ENCODE measurements at regions not wholly inside any gene's neighbourhood (a gene's known extent, or its start where the extent isn't known, plus 50 kb on each side); places are given as distances from the start of the nearest gene placed in this dataset.
"Not testable (repeated sequence)": the region's sequence is repeated elsewhere in the genome, so short reads cannot be mapped to it uniquely, and the experiment has no call there.

DNA sequence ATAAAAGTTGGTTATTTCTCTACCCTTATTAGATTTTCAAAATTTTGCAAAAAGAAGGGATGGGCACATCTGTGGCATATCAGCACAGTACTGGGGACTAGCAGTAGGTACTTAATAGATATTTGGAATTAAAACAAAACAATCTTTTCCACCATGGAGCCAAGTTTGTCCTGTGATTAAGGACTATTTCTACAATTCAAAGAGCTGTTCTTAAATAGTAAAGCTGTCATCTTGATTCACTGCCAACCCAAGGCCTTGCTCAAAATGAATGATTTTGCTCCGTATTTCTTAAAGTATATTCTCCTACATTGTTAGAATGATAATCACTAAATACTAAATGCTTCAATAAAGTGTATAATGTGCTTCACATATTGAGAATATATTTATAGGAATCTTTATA, 169.9 kb downstream of the S1PR1 start:
- no peak overlapping the region for H3K4me3 ChIP-seq (ENCODE audit: control insufficient read depth, low read depth, low read length)
- no peak for DNase-seq (ENCODE audit: low read depth)
- TF ChIP-seq, protein P1, sequence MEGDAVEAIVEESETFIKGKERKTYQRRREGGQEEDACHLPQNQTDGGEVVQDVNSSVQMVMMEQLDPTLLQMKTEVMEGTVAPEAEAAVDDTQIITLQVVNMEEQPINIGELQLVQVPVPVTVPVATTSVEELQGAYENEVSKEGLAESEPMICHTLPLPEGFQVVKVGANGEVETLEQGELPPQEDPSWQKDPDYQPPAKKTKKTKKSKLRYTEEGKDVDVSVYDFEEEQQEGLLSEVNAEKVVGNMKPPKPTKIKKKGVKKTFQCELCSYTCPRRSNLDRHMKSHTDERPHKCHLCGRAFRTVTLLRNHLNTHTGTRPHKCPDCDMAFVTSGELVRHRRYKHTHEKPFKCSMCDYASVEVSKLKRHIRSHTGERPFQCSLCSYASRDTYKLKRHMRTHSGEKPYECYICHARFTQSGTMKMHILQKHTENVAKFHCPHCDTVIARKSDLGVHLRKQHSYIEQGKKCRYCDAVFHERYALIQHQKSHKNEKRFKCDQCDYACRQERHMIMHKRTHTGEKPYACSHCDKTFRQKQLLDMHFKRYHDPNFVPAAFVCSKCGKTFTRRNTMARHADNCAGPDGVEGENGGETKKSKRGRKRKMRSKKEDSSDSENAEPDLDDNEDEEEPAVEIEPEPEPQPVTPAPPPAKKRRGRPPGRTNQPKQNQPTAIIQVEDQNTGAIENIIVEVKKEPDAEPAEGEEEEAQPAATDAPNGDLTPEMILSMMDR (IDR thresholded peaks at IDR 0.05; ENCODE audit: control insufficient read depth, insufficient read depth, low read depth, low read length, missing control alignments): no peak

DNA sequence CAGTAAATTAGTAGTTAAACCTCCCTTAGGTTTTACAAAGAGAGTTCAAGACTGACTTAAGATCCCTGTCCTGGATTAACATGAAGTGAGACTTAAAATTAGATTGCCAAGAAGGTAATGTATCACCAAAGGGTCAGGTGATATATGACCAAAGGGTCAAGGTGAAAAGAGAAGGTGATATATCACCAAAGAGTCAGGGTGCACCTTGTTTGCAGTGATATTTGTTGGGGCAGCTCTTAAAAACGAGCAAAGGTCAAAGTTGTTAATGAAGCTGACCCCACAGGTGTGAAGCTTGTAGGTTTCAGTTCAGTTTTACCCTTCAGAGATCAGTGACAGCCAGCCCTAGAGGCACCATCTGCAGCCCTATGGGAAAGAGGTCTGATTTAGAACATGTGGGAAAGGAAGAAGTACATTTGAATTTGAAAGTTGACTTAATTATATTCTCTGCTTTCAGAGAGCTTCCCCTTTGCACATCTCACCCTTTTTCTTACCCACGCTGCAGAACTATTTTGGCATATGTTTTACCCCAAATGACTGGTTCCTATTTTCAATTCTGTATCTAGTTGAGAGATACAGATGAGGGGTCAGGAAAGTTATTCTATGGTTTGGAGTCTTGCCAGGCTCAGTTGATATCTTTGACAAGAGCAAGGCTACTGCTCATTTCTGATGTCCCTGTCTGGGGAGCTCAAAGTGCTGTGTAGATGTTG, 170.8 kb downstream of the S1PR1 start:
- DNase-seq (ENCODE audit: low read depth): no peak
- H3K4me3 ChIP-seq (ENCODE audit: control insufficient read depth, low read depth, low read length): no peak overlapping the region
- TF ChIP-seq, protein P1 (IDR thresholded peaks at IDR 0.05; ENCODE audit: control insufficient read depth, insufficient read depth, low read depth, low read length, missing control alignments): no peak

- TF ChIP-seq, protein P1 (IDR thresholded peaks at IDR 0.05; ENCODE audit: control insufficient read depth, insufficient read depth, low read depth, low read length, missing control alignments): no peak
- H3K4me3 ChIP-seq (ENCODE audit: control insufficient read depth, low read depth, low read length): no peak overlapping the region
- DNase-seq (ENCODE audit: low read depth): no peak
These were observed 171.6 kb downstream of the S1PR1 start for GRCh38 chr1:101408212-101409042.

DNA sequence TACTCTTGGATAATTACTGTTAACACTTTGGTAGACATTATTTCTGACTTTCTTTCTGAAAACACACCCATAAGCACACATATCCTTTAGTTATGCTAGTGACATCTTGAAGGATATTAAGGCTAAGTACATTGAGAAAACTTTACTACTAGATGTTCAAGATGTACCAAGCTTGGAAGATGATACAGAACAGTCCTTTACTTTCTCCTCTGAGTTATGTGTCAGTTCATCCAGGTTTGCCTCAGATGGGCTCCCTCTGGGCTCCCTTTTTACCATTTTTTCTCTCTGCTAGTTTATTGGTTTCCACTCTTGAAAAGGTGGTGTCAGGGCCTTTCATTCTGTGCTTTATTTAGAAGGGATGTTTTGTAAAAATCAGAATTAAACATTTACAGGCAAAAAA, 172.3 kb downstream of the S1PR1 start:
- no peak overlapping the region for H3K4me3 ChIP-seq (ENCODE audit: control insufficient read depth, low read depth, low read length)
- TF ChIP-seq, protein P1 (IDR thresholded peaks at IDR 0.05; ENCODE audit: control insufficient read depth, insufficient read depth, low read depth, low read length, missing control alignments): no peak
- DNase-seq (ENCODE audit: low read depth): no peak

DNA sequence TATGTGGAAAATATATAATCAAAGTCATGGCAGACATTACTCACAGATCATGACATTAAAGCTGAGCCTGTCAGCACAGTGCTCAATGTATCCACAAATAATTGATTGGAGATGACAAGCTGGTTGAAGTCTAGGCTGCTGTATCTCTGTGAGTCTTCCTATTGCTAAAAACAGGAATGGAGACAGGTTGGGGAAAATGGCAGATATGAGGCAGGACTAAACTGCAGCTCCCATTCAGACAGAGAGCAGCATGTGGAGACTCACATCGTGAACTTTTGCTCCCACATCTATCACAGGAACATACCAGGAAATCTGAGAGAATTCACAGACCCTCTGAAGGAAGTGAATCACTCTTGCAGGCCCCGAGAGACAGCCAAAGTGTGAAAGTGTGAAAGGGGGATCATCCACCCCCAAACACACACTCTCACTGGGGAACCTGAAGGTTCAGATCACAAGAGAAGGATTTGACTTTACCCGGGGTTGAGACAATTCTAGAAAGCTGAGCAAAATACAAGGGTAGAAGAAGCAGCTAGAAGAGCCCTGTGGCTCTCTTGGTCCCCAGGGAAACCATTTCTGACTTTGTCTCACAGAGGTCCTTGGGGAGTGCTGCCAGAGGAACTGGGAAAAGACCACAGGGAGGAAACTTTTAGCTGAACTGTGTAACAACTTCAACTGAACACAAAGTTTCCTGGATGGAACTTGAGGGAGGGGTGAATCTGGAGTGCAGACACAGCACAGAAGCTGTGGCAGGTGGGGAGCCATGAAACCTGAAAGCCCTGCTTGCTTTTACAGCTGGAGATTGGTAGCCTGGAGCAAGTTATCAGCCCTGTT, 173.4 kb downstream of the S1PR1 start:
- no peak overlapping the region for H3K4me3 ChIP-seq (ENCODE audit: control insufficient read depth, low read depth, low read length)
- DNase-seq (ENCODE audit: low read depth): no peak
- TF ChIP-seq, protein P1 (IDR thresholded peaks at IDR 0.05; ENCODE audit: control insufficient read depth, insufficient read depth, low read depth, low read length, missing control alignments): no peak

- H3K4me3 ChIP-seq (ENCODE audit: control insufficient read depth, low read depth, low read length): no peak overlapping the region
- no peak for DNase-seq (ENCODE audit: low read depth)
- TF ChIP-seq, protein P1 (IDR thresholded peaks at IDR 0.05; ENCODE audit: control insufficient read depth, insufficient read depth, low read depth, low read length, missing control alignments): no peak
These were observed 183.6 kb downstream of the S1PR1 start for GRCh38 chr1:101420406-101420805.

- not testable (repeated sequence) for DNase-seq (ENCODE audit: low read depth); H3K4me3 ChIP-seq (ENCODE audit: control insufficient read depth, low read depth, low read length)
These were observed 191.3 kb downstream of the S1PR1 start for GRCh38 chr1:101428083-101428482.

All from AG09309 (cell line).